NCI-H446 treated with DMSO at 0.1 percent for 48 hours (cell line): ENCODE measurements at regions not wholly inside any gene's neighbourhood (a gene's known extent, or its start where the extent isn't known, plus 50 kb on each side); places are given as distances from the start of the nearest gene placed in this dataset.
"Not testable (repeated sequence)": the region's sequence is repeated elsewhere in the genome, so short reads cannot be mapped to it uniquely, and the experiment has no call there.

Experiments
- DNase-seq: peaks from one replicate; lab custom pipeline; 2025; lab: John Stamatoyannopoulos, UW

GRCh38 chr4:124053872-124054538 is 657.4 kb downstream of the SPRY1 start:
- DNase-seq: no peak

DNA sequence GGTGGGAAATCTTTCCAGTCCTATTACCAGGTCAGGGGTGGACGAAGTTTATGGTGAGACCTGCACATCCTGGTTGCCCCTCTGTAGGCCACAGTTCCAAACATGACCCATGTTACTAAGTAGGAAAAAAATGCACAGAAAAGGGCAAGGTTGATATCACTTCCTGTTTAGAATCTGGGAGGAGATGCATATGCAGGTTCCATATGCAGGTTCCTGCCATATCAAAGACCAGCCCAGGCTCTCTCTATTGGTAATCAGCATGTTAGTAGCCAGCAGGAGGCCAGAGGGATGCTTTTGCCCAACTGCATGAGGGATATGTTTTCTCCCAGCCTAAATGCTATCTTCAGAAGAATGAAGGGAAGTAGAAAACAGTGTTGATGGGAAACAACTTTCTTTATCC is 657.2 kb downstream of the ANKRD50 start:
- DNase-seq: no peak

GRCh38 chr4:124055896-124056295 is 656.6 kb downstream of the ANKRD50 start:
- DNase-seq: no peak

DNA sequence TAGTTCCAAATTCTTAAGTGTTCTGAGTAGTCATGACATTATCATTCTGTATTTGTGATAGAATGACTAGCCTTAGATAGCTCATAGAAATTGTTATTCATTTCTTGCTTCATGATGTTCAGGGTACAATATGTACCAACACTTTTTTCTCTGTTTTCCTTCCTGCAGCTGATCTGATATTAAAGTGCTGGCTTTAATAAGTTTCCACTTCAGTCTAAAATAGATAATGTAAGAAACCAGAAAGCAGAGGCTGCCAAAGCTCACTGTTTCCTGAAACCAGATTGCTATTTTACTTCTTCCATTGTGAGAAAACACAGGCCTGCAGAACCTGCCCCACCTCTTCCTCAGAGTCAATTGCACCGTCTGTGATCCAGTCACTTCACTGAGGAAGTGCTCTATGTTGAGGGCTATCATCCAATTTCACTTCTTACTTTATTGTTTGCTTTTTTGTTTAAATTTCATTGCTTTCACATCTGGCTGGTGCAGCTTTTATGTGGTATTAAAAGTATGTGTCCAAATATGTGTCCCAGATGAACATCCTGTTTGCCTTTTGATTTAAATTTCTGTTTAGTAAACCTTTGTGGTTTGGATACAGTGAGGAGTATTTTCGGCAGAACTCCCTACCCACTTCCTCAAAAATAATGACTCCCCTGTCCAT is 652.1 kb downstream of the ANKRD50 start:
- DNase-seq: no peak

GRCh38 chr4:124061413-124061812 is 651.1 kb downstream of the ANKRD50 start:
- DNase-seq: no peak

DNA sequence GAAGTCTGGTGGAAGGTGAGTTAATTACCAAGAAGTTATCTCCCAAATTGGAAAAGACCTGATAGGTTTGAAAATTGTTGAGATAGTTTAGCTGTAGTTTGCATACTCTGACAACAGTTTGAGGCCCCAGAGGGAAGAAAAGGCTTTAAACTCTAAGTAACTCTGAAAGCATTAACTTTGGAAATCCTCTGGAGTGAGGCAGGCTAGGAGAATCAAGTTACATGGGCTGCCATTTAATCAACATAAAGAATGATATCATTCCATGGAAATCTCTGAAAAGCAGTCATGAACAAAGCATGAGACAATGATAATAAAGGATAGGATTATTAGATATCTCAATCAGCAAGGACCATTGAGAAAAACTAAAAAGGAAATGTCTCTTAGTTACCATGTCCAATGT is 647.1 kb downstream of the ANKRD50 start:
- DNase-seq: no peak

GRCh38 chr4:124065936-124066335 is 646.6 kb downstream of the ANKRD50 start:
- DNase-seq: no peak

- no peak for DNase-seq
These were observed 645.9 kb downstream of the ANKRD50 start for GRCh38 chr4:124066595-124066994.

DNA sequence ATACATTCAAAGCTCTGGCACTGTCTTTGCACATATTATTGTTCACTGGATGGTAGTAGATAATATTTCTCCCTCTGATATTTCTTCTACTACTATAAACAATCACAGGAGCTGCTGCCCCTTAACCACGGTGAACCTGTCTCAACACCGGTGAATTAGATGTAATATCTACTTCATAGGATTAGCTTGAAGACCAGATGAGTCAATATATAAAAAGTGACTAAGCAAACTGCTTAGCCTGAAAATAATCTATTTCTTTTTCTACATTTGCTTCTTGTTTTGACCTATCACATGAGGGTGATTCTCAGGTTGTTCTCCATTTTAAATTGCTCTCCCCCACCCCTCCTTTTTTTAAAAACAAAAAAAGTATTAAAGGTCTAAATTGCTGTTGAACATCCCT is 645.5 kb downstream of the ANKRD50 start:
- DNase-seq: no peak

DNA sequence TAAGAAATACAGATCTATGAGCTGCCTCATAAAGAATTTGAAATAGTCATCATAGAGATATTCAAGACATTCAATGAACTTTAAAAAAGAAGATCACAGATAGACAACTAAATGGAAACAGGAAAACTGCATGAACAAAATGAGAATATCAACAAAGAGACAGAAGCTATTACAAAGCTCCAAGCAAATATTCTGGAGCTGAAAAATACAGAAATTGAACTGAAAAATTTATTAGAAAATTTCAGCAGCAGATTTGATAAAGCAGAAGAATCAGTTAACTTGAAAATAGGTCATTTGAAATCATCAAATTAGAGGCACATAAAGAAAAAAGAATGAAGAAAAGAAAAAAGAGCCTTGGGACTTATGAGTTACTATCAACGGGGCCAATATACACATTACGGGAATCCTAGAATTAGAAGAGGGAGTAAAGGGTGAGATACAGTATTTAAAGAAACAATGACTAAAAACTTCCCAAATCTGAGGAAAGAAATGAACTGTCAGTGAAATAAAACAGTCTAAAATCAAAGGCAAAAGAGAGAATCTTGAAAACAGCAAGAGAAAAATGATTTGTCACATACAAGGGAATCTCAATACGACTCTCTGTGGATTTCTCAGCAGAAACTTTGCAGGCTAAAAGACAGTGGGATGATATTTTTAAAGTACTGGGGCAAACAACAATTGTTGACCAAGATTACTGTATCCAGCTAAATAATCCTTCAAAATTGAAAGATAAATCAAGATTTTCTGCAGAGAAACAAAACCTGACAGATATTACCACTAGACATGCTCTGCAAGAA is 641.6 kb downstream of the ANKRD50 start:
- no peak for DNase-seq

- DNase-seq: not testable (repeated sequence)
These were observed 637.3 kb downstream of the ANKRD50 start for GRCh38 chr4:124075276-124075675.

DNA sequence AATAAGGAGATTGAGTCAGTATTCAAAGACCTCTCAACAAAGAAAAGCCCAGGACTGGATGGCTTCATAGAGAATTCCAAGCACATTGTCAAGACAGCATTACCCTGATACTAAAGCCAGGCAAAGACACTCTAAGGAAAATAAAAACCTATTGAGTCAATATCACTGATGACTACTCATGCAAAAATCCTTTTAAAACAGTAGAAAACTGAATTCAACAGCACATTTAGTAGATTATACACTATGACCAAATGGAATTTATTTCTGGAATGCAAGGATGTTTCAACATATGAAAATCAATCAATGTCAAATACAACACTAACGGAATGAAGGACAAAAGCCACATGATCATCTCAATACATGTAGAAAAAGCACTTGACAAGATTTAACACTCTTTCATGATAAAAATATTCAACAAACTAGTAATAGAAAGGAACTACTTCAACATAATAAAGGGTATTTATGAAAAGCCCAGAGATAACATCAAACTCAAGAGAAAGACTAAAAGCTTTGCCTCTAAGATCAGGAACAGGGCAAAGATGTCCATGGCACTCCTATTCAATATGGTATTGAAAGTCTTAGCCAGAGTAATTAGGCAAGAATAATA is 633.3 kb downstream of the ANKRD50 start:
- DNase-seq: no peak

DNA sequence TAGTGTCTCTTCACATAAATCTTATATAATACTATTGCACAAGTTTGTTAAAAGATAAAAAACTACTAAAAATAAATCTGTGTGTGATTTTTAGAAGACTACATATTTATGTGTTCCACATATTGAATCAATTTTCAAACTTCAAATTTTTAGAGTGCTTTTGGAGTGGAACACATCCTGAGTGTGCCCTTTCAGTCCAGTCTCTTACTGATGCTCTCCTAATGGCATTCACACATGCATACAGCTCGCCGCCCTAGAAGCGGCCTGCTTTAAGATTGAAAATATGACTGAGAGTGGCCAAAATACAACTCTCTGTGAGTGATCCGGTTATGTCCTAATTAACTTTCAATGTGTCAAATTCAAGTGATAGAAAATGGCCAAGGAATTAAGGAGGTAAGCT is 628.8 kb downstream of the ANKRD50 start:
- no peak for DNase-seq

GRCh38 chr4:124085561-124086180 is 626.9 kb downstream of the ANKRD50 start:
- DNase-seq: no peak

- no peak for DNase-seq
These were observed 622.5 kb downstream of the ANKRD50 start for GRCh38 chr4:124090021-124090420.

DNA sequence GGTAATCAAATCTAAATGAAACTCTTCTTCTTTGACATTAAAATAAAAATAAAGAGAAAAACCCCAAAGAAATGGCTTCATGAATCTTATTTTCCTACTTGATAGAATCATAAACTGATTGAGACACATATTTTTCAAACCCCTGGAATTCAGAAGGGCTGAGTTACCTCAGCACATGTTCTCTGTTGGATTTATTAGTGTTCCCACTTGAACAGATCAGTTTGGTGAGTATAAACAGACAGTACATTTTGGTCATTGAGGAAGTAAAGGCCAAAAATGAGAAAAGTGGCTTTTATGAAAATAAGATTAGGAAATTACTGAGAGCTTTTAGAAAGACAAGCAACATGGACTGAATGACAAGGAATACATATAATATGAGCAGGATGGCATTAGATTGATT is 620.4 kb downstream of the ANKRD50 start:
- no peak for DNase-seq

GRCh38 chr4:124092541-124092984 is 620.0 kb downstream of the ANKRD50 start:
- DNase-seq: no peak

DNA sequence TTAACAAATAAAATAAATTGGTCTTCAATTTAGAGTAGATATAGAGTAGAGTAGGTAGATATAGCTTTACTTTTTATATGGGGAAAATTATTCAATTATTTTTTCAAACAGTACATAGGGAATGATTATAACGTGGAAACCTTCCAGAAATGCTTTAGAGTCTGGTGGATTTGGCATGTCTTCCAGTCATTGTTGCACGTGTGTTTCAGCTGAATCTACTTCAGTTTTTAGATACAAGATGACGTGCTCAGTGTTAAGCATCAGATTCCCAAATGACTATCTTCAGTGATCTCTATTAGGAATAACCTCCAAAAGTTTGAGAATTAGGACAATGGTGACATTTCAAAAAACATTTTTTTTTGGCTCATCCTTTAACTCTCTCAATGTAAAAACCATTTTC is 616.9 kb downstream of the ANKRD50 start:
- DNase-seq: no peak

GRCh38 chr4:124096290-124096689 is 616.2 kb downstream of the ANKRD50 start:
- DNase-seq: no peak

DNA sequence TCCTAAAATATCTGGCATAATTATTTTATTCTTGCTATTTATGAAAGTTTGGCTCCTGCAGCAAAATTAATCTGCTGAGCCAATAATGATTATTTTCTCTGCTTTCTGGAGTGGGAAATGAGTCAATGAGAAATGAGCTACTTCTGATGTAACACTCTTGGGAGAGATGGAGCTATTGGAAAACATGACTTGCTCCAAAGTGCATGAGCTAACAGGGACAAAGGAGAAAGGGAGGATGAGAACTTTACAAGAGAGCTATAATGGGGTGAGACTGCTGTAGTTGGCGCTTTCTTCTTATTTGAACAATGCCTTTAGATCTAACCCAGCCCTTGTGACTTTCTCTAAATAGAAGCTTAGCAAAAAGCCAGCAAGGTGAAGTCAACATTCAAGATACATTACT is 615.1 kb downstream of the ANKRD50 start:
- DNase-seq: no peak

- DNase-seq: no peak
These were observed 608.4 kb downstream of the ANKRD50 start for GRCh38 chr4:124104101-124104500.

DNA sequence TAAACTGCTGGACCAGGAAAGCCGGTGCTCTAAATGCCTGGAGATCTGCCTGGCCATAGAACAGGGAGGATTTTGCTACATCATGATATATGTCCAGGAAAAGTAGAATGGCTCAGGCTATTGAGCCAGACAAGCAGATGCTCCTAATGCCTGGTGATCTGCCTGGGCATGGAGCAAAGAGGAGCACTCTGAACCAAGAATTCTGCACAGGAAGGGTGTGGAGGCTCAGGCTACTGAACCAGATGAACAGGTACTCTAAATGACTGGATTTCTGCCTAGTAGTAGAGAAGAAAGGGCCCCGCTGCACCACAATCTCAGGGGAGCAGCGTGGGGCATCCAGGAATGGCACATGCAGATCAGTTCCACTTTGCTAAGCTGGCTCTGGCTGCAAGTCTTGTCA is 607.9 kb downstream of the ANKRD50 start:
- DNase-seq: no peak
